ENCODE measurements at regions not wholly inside any gene's neighbourhood (a gene's known extent, or its start where the extent isn't known, plus 50 kb on each side); places are given as distances from the start of the nearest gene placed in this dataset.
A peak's percentile ranks its signal among the peaks of the same experiment; 100 is the strongest.

DNA sequence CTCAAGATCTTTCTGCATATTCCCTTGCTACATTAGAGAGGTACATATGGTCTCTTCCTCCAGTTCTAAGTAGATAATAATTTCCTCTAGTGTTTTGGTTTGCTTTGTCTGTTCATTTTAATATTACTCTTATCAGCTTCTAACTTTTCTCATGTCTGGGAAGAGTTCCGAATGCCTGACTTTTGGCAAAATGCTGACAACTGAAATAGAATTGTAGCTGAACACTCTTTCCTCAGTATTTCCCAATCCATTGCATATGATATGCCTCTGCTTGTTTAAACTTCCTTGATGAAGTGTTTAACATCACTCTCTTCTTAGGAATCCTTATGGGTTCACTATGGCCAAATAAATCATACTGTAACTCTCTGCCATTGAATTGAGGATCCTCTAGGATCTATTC is 1510.1 kb downstream of the MRPL39 start:
- no peaks in the 10 kb centered on the region for H3K36me3 ChIP-seq (replicated peaks; ENCODE audit: insufficient read depth, low read length)
- H3K27me3 ChIP-seq (replicated peaks; ENCODE audit: insufficient read depth, low read length), result no peaks in the 10 kb centered on the region
- no peaks in the 10 kb centered on the region for H3K9me3 ChIP-seq (replicated peaks; ENCODE audit: insufficient read depth, low read length)
- H3K4me2 ChIP-seq (ENCODE audit: low read depth, low read length), result no peak overlapping the region
- no peak overlapping the region for H3K27ac ChIP-seq (ENCODE audit: low read length)
- no peaks in the 10 kb centered on the region for H3K4me1 ChIP-seq (ENCODE audit: low read length)
- H2AFZ ChIP-seq (ENCODE audit: low read length), result no peak overlapping the region
- H3K9me2 ChIP-seq (replicated peaks; ENCODE audit: insufficient read depth, low read length), result no peaks in the 10 kb centered on the region
- no peak for DNase-seq
- H3K9ac ChIP-seq (ENCODE audit: low read length), result no peak overlapping the region
- H3K4me3 ChIP-seq (ENCODE audit: low read length), result no peak overlapping the region
- no peak for TF ChIP-seq CTCF (IDR thresholded peaks at IDR 0.05; ENCODE audit: low read length)
- no peak for TF ChIP-seq EZH2phosphoT487 (IDR thresholded peaks at IDR 0.05; ENCODE audit: low read length)
- no peak for TF ChIP-seq EZH2 (optimal IDR thresholded peaks at IDR 0.05; ENCODE audit: low read depth, low read length)
- no peaks in the 10 kb centered on the region for H3K79me2 ChIP-seq (ENCODE audit: low read length)
- H3F3A ChIP-seq (ENCODE audit: insufficient read depth, low read length), result no peaks in the 10 kb centered on the region
- no peaks in the 10 kb centered on the region for H4K20me1 ChIP-seq (ENCODE audit: insufficient read depth, low read length)

DNA sequence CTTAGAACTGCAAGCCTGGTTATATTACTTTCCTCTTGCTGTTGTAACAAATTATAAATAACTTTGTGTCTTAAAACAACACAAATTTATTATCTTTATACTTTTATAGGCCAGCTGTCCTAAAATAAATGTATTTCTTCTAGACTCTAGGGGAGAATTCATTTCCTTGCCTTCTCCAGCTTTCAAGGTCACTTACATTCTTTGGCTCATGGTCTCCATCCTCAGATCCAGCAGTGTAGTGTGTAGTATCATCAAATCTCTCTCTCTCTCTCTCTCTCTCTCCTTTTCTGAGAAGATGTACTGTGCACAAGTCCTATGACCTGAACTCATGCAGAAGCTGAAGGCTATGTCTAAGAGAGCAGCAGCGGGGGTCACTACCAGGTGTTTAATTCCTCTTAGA is 1510.6 kb downstream of the MRPL39 start:
- Histone ChIP-seq H2AFZ (ENCODE audit: low read length) (no peak overlapping the region), H3K4me1 (ENCODE audit: low read length) (no peaks in the 10 kb centered on the region), H3K9me3 (replicated peaks; ENCODE audit: insufficient read depth, low read length) (no peaks in the 10 kb centered on the region), H3K27me3 (replicated peaks; ENCODE audit: insufficient read depth, low read length) (no peaks in the 10 kb centered on the region), H4K20me1 (ENCODE audit: insufficient read depth, low read length) (no peaks in the 10 kb centered on the region), H3K9ac (ENCODE audit: low read length) (no peak overlapping the region), H3K27ac (ENCODE audit: low read length) (no peak overlapping the region), H3K36me3 (replicated peaks; ENCODE audit: insufficient read depth, low read length) (no peaks in the 10 kb centered on the region), H3F3A (ENCODE audit: insufficient read depth, low read length) (no peaks in the 10 kb centered on the region), H3K4me2 (ENCODE audit: low read depth, low read length) (no peak overlapping the region), H3K4me3 (ENCODE audit: low read length) (no peak overlapping the region), H3K9me2 (replicated peaks; ENCODE audit: insufficient read depth, low read length) (no peaks in the 10 kb centered on the region), H3K79me2 (ENCODE audit: low read length) (no peaks in the 10 kb centered on the region)
- DNase-seq, result no peak
- TF ChIP-seq EZH2 (optimal IDR thresholded peaks at IDR 0.05; ENCODE audit: low read depth, low read length), result no peak
- no peak for TF ChIP-seq EZH2phosphoT487 (IDR thresholded peaks at IDR 0.05; ENCODE audit: low read length)
- TF ChIP-seq CTCF (IDR thresholded peaks at IDR 0.05; ENCODE audit: low read length), result no peak

DNA sequence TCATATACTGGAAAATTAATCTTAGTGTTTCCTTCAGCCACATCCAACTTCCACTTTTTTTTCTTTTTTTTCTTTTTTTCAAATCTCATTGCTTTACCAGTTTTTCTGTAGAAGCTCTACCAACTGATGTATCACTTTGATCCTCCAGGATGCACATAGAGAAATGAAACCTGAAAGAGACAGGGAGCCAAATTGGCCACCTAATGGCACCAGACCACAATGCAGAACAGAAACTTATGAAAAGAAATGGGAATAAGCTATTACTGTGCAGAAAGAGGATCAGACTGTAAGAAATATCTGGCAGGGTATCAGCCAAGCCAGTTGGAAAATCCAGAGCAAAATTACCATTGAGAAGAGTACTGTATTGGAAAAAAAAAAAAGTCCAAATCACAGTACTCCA is 1514.2 kb downstream of the MRPL39 start:
- Histone ChIP-seq H3F3A (ENCODE audit: insufficient read depth, low read length) (no peaks in the 10 kb centered on the region), H3K79me2 (ENCODE audit: low read length) (no peaks in the 10 kb centered on the region)
- TF ChIP-seq EZH2phosphoT487 (IDR thresholded peaks at IDR 0.05; ENCODE audit: low read length), result no peak

GRCh38 chr21:24076179-24076578 is 1531.1 kb downstream of the MRPL39 start:
- TF ChIP-seq CTCF (IDR thresholded peaks at IDR 0.05; ENCODE audit: low read length), result peak; percentile 10; the same call in 1 of the 2 replicates
- TF ChIP-seq EZH2phosphoT487 (IDR thresholded peaks at IDR 0.05; ENCODE audit: low read length), result no peak
- no peak for DNase-seq

More for the DNA sequence above, 1514.2 kb downstream of the MRPL39 start:
- no peaks in the 10 kb centered on the region for H3K9me2 ChIP-seq (replicated peaks; ENCODE audit: insufficient read depth, low read length)
- no peaks in the 10 kb centered on the region for H4K20me1 ChIP-seq (ENCODE audit: insufficient read depth, low read length)
- no peak overlapping the region for H3K4me3 ChIP-seq (ENCODE audit: low read length)
- no peaks in the 10 kb centered on the region for H3K4me1 ChIP-seq (ENCODE audit: low read length)
- no peak overlapping the region for H3K27ac ChIP-seq (ENCODE audit: low read length)
- H3K9me3 ChIP-seq (replicated peaks; ENCODE audit: insufficient read depth, low read length), result no peaks in the 10 kb centered on the region
- no peak overlapping the region for H3K9ac ChIP-seq (ENCODE audit: low read length)
- H2AFZ ChIP-seq (ENCODE audit: low read length), result no peak overlapping the region
- no peak overlapping the region for H3K4me2 ChIP-seq (ENCODE audit: low read depth, low read length)
- H3K36me3 ChIP-seq (replicated peaks; ENCODE audit: insufficient read depth, low read length), result no peaks in the 10 kb centered on the region
- no peaks in the 10 kb centered on the region for H3K27me3 ChIP-seq (replicated peaks; ENCODE audit: insufficient read depth, low read length)
- no peak for DNase-seq

More at GRCh38 chr21:24076179-24076578, 1531.1 kb downstream of the MRPL39 start:
- Histone ChIP-seq H2AFZ (ENCODE audit: low read length) (no peak overlapping the region), H3K4me1 (ENCODE audit: low read length) (peaks cover 8% of the 10 kb centered on the region; the same call in 1 of the 2 replicates), H3K4me2 (ENCODE audit: low read depth, low read length) (no peak overlapping the region), H3K9ac (ENCODE audit: low read length) (no peak overlapping the region), H3K9me3 (replicated peaks; ENCODE audit: insufficient read depth, low read length) (no peaks in the 10 kb centered on the region), H3K36me3 (replicated peaks; ENCODE audit: insufficient read depth, low read length) (no peaks in the 10 kb centered on the region), H3K79me2 (ENCODE audit: low read length) (no peaks in the 10 kb centered on the region), H4K20me1 (ENCODE audit: insufficient read depth, low read length) (no peaks in the 10 kb centered on the region), H3K27ac (ENCODE audit: low read length) (no peak overlapping the region), H3K27me3 (replicated peaks; ENCODE audit: insufficient read depth, low read length) (no peaks in the 10 kb centered on the region), H3K4me3 (ENCODE audit: low read length) (no peak overlapping the region), H3F3A (ENCODE audit: insufficient read depth, low read length) (no peaks in the 10 kb centered on the region), H3K9me2 (replicated peaks; ENCODE audit: insufficient read depth, low read length) (no peaks in the 10 kb centered on the region)
